ENCODE measurements at regions not wholly inside any gene's neighbourhood (a gene's known extent, or its start where the extent isn't known, plus 50 kb on each side); places are given as distances from the start of the nearest gene placed in this dataset.

DNA sequence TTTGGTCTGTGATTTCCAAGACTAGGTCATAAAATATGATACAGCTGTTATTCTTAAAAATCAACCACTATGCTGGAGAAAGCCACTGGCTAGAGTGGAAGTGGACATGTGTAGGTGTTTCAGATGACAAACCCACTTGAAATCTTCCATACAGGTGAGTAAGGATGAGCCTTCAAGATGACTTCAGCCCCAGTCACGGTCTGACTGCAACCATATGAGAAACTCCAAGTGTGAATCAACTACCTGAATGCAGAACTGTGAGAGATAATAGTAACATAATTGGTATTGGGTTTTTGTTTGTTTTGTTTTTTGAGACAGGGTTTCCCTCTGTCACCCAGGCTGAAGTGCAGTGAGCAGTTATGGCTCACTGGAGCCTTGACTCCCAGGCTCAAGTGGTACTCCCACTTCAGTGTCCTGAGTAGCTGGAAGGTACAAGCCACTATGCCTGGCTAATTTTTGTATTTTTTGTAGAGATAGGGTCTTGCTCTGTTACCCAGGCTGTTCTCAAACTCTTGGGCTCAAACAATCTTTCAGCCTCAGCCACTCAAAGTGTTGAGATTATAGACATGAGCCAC is 273.3 kb upstream of the LRIG3 start (continued):
- TF ChIP-seq ZNF384 (IDR thresholded peaks at IDR 0.05; ENCODE audit: borderline replicate concordance, low read depth, low read length) (no peak), TAF1 (IDR thresholded peaks at IDR 0.05; ENCODE audit: borderline replicate concordance, low read depth, low read length) (no peak), KLF5 (IDR thresholded peaks at IDR 0.05; ENCODE audit: partially characterized antibody) (no peak)

DNA sequence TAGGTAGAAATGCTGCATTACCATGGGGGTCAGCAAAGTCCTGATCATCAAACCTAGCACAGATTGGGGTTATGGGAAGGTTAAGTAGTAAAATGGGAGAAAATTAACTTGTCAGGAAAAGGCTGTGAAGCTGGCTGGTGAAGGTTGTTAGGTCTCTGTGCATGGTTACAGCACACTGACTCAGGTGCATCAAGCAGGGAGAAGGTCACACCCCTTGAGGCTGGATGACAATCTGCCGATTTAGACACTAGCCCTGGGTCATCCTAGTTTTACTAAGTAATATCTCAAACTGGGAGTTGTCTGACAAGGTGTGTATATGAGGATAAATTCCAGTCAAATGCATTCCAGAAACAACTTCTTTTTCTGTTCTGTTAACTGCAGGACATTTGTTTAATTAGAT is 271.1 kb upstream of the LRIG3 start:
- Histone ChIP-seq H2AFZ (ENCODE audit: control insufficient read depth, low read depth, low read length) (no peak overlapping the region), H3K9me3 (replicated peaks; ENCODE audit: control insufficient read depth, insufficient read depth, low read length) (no peaks in the 10 kb centered on the region), H3K79me2 (ENCODE audit: control insufficient read depth, insufficient read depth, low read length) (no peaks in the 10 kb centered on the region), H3K36me3 (ENCODE audit: control insufficient read depth in 2 of 2, insufficient read depth in 2 of 2, low read length in 1 of 2) (no peaks in the 10 kb centered on the region), H3K27ac (ENCODE audit: control insufficient read depth, insufficient read depth) (no peak overlapping the region), H3K4me2 (ENCODE audit: control insufficient read depth, insufficient read depth) (no peak overlapping the region), H3K27me3 (replicated peaks in 1 of 2; ENCODE audit: control insufficient read depth in 2 of 2, insufficient read depth in 2 of 2, low read length in 1 of 2) (no peaks in the 10 kb centered on the region), H3K9ac (ENCODE audit: control insufficient read depth, insufficient read depth, low read length) (no peak overlapping the region), H3K4me3 (no peak overlapping the region), H3K4me1 (ENCODE audit: control insufficient read depth, insufficient read depth, low read length) (no peaks in the 10 kb centered on the region), H4K20me1 (ENCODE audit: control insufficient read depth, insufficient read depth) (no peaks in the 10 kb centered on the region)
- FAIRE-seq (no peak), ATAC-seq (no peak), DNase-seq (ENCODE audit: low read depth, low spot score) (no peak)
- in situ Hi-C loops (cut with MboI): no loop called here
- SMC1A ChIA-PET (ENCODE audit: uncharacterized antibody, unreplicated experiment): interaction anchor here (0.9 kb wide), 1 partner anchor 12 kb away, joined by 3 read pairs; no protein-coding TSS in a partner anchor
- CTCF ChIA-PET: no interaction called here
- no TSS peak for BruUV-seq (replicated peaks)
- POLR2A ChIA-PET: no interaction called here
- intact Hi-C loops (cut with micrococcal nuclease; ENCODE audit: unreplicated experiment): no loop called here
- RAD21 ChIA-PET (ENCODE audit: unreplicated experiment): no interaction called here
- 29% methylated on average over 1 of the region's 1 CpG for WGBS (ENCODE audit: insufficient coverage, insufficient replicate concordance, low lambda C conversion rate, missing lambda C conversion rate)
- TF ChIP-seq PAX8 (IDR thresholded peaks at IDR 0.05) (no peak), ASH2L (IDR thresholded peaks at IDR 0.05; ENCODE audit: borderline replicate concordance, low read depth) (no peak), CBFB (IDR thresholded peaks at IDR 0.05; ENCODE audit: low read depth) (no peak), KAT2A (conservative IDR thresholded peaks at IDR 0.05; ENCODE audit: control insufficient read depth, low read depth, low read length) (no peak), LARP7 (IDR thresholded peaks at IDR 0.05) (no peak), ETV6 (conservative IDR thresholded peaks at IDR 0.05 in 1 of 2, IDR thresholded peaks at IDR 0.05 in 1 of 2; ENCODE audit: borderline replicate concordance in 1 of 2, low read depth in 1 of 2) (no peak), SREBF2 (IDR thresholded peaks at IDR 0.05; ENCODE audit: low read length) (no peak), NR2C2 (IDR thresholded peaks at IDR 0.05; ENCODE audit: borderline replicate concordance, control insufficient read depth, insufficient read length, low read depth) (no peak), SREBF1 (IDR thresholded peaks at IDR 0.05; ENCODE audit: low read length) (no peak), STAT1 (conservative IDR thresholded peaks at IDR 0.05) (no peak)
- TF ChIP-seq, protein P1, sequence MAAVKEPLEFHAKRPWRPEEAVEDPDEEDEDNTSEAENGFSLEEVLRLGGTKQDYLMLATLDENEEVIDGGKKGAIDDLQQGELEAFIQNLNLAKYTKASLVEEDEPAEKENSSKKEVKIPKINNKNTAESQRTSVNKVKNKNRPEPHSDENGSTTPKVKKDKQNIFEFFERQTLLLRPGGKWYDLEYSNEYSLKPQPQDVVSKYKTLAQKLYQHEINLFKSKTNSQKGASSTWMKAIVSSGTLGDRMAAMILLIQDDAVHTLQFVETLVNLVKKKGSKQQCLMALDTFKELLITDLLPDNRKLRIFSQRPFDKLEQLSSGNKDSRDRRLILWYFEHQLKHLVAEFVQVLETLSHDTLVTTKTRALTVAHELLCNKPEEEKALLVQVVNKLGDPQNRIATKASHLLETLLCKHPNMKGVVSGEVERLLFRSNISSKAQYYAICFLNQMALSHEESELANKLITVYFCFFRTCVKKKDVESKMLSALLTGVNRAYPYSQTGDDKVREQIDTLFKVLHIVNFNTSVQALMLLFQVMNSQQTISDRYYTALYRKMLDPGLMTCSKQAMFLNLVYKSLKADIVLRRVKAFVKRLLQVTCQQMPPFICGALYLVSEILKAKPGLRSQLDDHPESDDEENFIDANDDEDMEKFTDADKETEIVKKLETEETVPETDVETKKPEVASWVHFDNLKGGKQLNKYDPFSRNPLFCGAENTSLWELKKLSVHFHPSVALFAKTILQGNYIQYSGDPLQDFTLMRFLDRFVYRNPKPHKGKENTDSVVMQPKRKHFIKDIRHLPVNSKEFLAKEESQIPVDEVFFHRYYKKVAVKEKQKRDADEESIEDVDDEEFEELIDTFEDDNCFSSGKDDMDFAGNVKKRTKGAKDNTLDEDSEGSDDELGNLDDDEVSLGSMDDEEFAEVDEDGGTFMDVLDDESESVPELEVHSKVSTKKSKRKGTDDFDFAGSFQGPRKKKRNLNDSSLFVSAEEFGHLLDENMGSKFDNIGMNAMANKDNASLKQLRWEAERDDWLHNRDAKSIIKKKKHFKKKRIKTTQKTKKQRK (IDR thresholded peaks at IDR 0.05; ENCODE audit: low read depth, low read length): no peak
- TF ChIP-seq, protein P2, sequence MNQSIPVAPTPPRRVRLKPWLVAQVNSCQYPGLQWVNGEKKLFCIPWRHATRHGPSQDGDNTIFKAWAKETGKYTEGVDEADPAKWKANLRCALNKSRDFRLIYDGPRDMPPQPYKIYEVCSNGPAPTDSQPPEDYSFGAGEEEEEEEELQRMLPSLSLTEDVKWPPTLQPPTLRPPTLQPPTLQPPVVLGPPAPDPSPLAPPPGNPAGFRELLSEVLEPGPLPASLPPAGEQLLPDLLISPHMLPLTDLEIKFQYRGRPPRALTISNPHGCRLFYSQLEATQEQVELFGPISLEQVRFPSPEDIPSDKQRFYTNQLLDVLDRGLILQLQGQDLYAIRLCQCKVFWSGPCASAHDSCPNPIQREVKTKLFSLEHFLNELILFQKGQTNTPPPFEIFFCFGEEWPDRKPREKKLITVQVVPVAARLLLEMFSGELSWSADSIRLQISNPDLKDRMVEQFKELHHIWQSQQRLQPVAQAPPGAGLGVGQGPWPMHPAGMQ (IDR thresholded peaks at IDR 0.05; ENCODE audit: borderline replicate concordance): no peak
- TF ChIP-seq, protein P3, sequence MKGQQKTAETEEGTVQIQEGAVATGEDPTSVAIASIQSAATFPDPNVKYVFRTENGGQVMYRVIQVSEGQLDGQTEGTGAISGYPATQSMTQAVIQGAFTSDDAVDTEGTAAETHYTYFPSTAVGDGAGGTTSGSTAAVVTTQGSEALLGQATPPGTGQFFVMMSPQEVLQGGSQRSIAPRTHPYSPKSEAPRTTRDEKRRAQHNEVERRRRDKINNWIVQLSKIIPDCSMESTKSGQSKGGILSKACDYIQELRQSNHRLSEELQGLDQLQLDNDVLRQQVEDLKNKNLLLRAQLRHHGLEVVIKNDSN (IDR thresholded peaks at IDR 0.05; ENCODE audit: borderline replicate concordance, extremely low read length, insufficient read depth, low read depth, low read length): no peak

Measured in GM12878 (cell line).